Natural killer cell (primary cell): ENCODE measurements at regions not wholly inside any gene's neighbourhood (a gene's known extent, or its start where the extent isn't known, plus 50 kb on each side); places are given as distances from the start of the nearest gene placed in this dataset.

Experiments used
- ATAC-seq, 3 donors: fragments of 150-1000 bp in 2 of 3; fragments of 200-7000 bp in 1 of 3; cut with Tn5 transposase; 1 replicate in 1 of 3; 2 replicates in 2 of 3; pipeline ENCODE4 v1.10.0; 2021; ENCODE audit warnings: mild to moderate bottlenecking in 2 of 3, moderate library complexity in 2 of 3
- DNase-seq, 2 donors: peaks; one replicate each; pipeline versions ENCODE4 v3.0.0 to v3.0.0-alpha.2; 2013 to 2021; ENCODE audit warnings: mixed read lengths in 1 of 2
- H3K27ac ChIP-seq: one replicate; pipeline ENCODE4 v1.5.1; 2013; ENCODE audit warnings: mild to moderate bottlenecking, low read length
- H3K27me3 ChIP-seq: one replicate; pipeline ENCODE4 v1.6.1; 2013; ENCODE audit warnings: low read length; ENCODE audit not compliant: control insufficient read depth, insufficient read depth
- H3K36me3 ChIP-seq: one replicate; pipeline ENCODE4 v1.6.1; 2013; ENCODE audit warnings: low read length; ENCODE audit not compliant: control insufficient read depth, insufficient read depth
- H3K4me1 ChIP-seq: one replicate; pipeline ENCODE4 v1.6.1; 2013; ENCODE audit warnings: low read length; ENCODE audit not compliant: control insufficient read depth, insufficient read depth
- H3K4me3 ChIP-seq: one replicate; pipeline ENCODE4 v1.5.1; 2013; ENCODE audit warnings: low read length
- H3K9me3 ChIP-seq: one replicate; pipeline ENCODE4 v1.6.1; 2013; ENCODE audit warnings: low read length; ENCODE audit not compliant: control insufficient read depth, insufficient read depth
- H3K27ac Mint-ChIP-seq, 2 donors: one replicate each; pipeline ENCODE4 v1.8.0; 2022; ENCODE audit warnings: mild to moderate bottlenecking in 2 of 2, mixed read lengths in 2 of 2, moderate library complexity in 1 of 2
- H3K27me3 Mint-ChIP-seq, 2 donors: one replicate each; pipeline ENCODE4 v1.8.0; 2022; ENCODE audit warnings: low read depth in 2 of 2, mixed read lengths in 2 of 2
- H3K36me3 Mint-ChIP-seq: one replicate; pipeline ENCODE4 v1.8.0; 2022; ENCODE audit warnings: mixed read lengths
- H3K4me1 Mint-ChIP-seq, 2 donors: one replicate each; pipeline ENCODE4 v1.8.0; 2022; ENCODE audit warnings: mixed read lengths in 2 of 2
- H3K4me3 Mint-ChIP-seq: one replicate; pipeline ENCODE4 v1.8.0; 2022; ENCODE audit warnings: mild to moderate bottlenecking, moderate library complexity, mixed read lengths
- H3K9me3 Mint-ChIP-seq, 2 donors: one replicate each; pipeline ENCODE4 v1.8.0; 2022; ENCODE audit warnings: mixed read lengths in 2 of 2
- WGBS: methylation state at CpG from one replicate; pipeline ENCODE4 v1.1.7; 2013; ENCODE audit warnings: missing lambda C conversion rate; ENCODE audit not compliant: insufficient coverage; 5-methylcytosine and 5-hydroxymethylcytosine counted together
- intact Hi-C: fragments of 100-400 bp; cut with micrococcal nuclease; formaldehyde crosslinking; loops from one replicate; pipeline ENCODE4 v1.14.2; 2022
- TF ChIP-seq, protein P1 (sequence below): fragments of 200-600 bp; IDR thresholded peaks from one replicate; pipeline ENCODE4 v1.8.0; 2022; ENCODE audit warnings: antibody characterized with exemption

DNA sequence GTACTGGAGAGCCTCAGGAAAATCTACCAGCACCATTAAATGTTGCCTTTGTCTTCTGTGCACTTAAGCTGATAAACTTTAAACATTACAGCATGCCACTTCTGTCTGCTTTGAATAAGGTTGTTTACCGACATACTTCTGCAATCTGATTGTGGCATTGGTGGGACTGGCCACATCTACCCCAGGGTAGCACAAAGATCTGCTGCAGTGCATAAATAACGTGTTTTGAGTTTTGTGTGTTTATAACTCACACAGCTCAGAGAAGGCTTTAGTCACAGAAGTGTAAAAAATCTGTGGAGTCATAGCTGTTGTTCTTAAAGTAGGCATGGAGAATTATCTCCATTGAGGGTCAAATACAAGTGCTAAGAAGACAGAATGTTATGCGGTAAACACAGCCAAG lies 388.4 kb upstream of the AMELY start:
- WGBS = 25% methylated on average over 3 of the region's 3 CpGs
- Mint-ChIP-seq H3K36me3 (no peaks in the 10 kb centered on the region), H3K4me3 (no peak overlapping the region), H3K27me3 (no peaks in the 10 kb centered on the region), H3K9me3 (no peaks in the 10 kb centered on the region), H3K27ac (peak overlapping the region in 1 of 2 donors; percentile 87), H3K4me1 (peaks cover 0 to 59% of the 10 kb centered on the region in 2 donors)
- H3K36me3 ChIP-seq = peaks cover 3% of the 10 kb centered on the region
- intact Hi-C loops = no loop called here
- H3K27me3 ChIP-seq = no peaks in the 10 kb centered on the region
- TF ChIP-seq, protein P1, sequence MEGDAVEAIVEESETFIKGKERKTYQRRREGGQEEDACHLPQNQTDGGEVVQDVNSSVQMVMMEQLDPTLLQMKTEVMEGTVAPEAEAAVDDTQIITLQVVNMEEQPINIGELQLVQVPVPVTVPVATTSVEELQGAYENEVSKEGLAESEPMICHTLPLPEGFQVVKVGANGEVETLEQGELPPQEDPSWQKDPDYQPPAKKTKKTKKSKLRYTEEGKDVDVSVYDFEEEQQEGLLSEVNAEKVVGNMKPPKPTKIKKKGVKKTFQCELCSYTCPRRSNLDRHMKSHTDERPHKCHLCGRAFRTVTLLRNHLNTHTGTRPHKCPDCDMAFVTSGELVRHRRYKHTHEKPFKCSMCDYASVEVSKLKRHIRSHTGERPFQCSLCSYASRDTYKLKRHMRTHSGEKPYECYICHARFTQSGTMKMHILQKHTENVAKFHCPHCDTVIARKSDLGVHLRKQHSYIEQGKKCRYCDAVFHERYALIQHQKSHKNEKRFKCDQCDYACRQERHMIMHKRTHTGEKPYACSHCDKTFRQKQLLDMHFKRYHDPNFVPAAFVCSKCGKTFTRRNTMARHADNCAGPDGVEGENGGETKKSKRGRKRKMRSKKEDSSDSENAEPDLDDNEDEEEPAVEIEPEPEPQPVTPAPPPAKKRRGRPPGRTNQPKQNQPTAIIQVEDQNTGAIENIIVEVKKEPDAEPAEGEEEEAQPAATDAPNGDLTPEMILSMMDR = no peak
- H3K27ac ChIP-seq = peak overlapping the region; percentile 45
- ATAC-seq (peak in 2 of 3 donors; percentile 68 to 74), DNase-seq (peak in 1 of 2 donors; percentile 17)
- no peak overlapping the region for H3K4me3 ChIP-seq
- H3K4me1 ChIP-seq = peaks cover 37% of the 10 kb centered on the region
- H3K9me3 ChIP-seq = no peaks in the 10 kb centered on the region

DNA sequence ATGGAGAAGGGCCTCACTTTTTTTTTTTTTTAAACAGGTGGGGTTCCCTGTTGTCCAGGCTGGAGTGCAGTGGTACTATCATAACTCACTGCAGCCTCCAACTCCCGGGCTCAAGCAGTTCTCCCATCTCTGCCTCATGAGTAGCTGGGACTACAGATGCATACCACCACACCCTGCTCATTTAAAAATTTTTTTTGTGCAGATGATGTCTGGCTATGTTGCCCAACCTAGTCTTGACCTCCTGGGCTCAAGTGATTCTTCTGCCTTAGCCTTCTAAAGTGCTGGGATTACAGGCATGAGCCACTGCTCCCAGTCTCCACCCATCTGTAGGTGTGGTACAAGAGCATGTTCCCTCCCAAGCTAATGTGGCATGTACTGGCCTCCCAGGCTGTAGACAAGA lies 380.6 kb upstream of the AMELY start:
- intact Hi-C loops = no loop called here
- no peak overlapping the region for H3K4me3 Mint-ChIP-seq

DNA sequence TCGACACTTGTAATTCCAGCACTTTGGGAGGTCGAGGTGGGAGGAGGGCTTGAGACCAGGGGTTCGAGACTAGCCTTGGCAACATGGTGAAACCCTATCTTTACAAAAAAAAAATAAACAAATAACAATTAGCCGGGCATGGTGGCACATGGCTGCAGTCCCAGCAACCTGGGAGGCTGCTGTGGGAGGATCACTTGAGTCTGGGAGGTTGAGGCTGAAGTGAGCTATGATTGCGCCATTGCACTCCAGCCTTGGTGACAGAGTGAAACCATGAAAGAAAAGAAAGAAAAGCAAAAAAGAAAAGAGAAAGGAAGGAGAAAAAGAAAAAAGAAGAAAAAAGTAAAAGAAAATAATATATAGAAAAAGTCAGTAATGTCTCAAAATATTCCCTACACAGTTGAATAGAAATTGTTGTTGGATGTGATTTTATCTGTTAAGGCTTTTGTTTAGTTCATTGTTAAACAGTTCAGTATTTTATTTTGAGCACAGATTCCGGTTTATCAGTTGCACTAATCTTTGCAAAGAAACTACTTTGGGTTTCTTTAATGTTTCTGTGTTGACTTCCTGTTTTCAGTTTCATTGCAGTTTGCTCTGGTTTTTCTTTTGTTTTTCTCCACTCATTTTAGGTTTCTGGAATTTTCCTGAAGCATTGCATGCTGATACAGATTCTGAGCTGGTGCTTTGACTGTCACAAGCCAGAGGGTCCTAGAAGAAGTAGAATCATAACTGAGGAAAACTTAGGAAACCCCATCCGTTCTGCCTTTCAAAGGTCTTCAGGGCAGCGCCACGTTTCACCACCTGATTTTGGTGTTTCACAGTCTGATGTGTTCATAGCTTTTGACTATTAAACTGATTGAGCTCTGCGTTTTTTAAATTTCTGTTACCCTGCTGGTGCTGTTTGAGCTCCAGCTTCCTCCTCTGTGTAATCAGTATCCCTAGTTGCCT lies 378.6 kb upstream of the AMELY start:
- TF ChIP-seq, protein P1 = no peak
- peaks cover 66% of the 10 kb centered on the region for H3K4me1 ChIP-seq
- Mint-ChIP-seq H3K27me3 (no peaks in the 10 kb centered on the region), H3K4me1 (peaks cover 0 to 37% of the 10 kb centered on the region in 2 donors), H3K9me3 (no peaks in the 10 kb centered on the region), H3K4me3 (no peak overlapping the region), H3K36me3 (no peaks in the 10 kb centered on the region), H3K27ac (peak overlapping the region in 1 of 2 donors; percentile 79)
- peak overlapping the region; percentile 2 for H3K4me3 ChIP-seq
- peak overlapping the region; percentile 59 for H3K27ac ChIP-seq
- peak in 1 of 2 donors; percentile 51 for DNase-seq
- intact Hi-C loops = no loop called here
- ATAC-seq = peak in 2 of 3 donors; percentile 63 to 64
- H3K36me3 ChIP-seq = peaks cover 7% of the 10 kb centered on the region
- 3% methylated on average over 6 of the region's 10 CpGs for WGBS
- no peaks in the 10 kb centered on the region for H3K27me3 ChIP-seq
- no peaks in the 10 kb centered on the region for H3K9me3 ChIP-seq

More for the DNA sequence above, 380.6 kb upstream of the AMELY start:
- Histone ChIP-seq H3K27ac (peak overlapping the region; percentile 33), H3K9me3 (no peaks in the 10 kb centered on the region), H3K4me3 (no peak overlapping the region), H3K36me3 (no peaks in the 10 kb centered on the region), H3K27me3 (no peaks in the 10 kb centered on the region), H3K4me1 (peaks cover 72% of the 10 kb centered on the region)
- TF ChIP-seq, protein P1 = no peak
- ATAC-seq (no peak), DNase-seq (no peak)
- Mint-ChIP-seq H3K9me3 (no peaks in the 10 kb centered on the region), H3K27me3 (no peaks in the 10 kb centered on the region), H3K4me1 (peaks cover 0 to 47% of the 10 kb centered on the region in 2 donors), H3K36me3 (no peaks in the 10 kb centered on the region), H3K27ac (peak overlapping the region in 1 of 2 donors; percentile 79)
- 75% methylated on average over 1 of the region's 1 CpG for WGBS
